KG1 (cell line): ENCODE measurements at regions not wholly inside any gene's neighbourhood (a gene's known extent, or its start where the extent isn't known, plus 50 kb on each side); places are given as distances from the start of the nearest gene placed in this dataset.
"Not testable (repeated sequence)": the region's sequence is repeated elsewhere in the genome, so short reads cannot be mapped to it uniquely, and the experiment has no call there.

ENCODE experiments used
- DNase-seq: peaks from one replicate; lab custom pipeline; 2025; lab: John Stamatoyannopoulos, UW

GRCh38 chr3:4149296-4149695 lies 153.9 kb upstream of the SETMAR start:
- DNase-seq, result no peak

DNA sequence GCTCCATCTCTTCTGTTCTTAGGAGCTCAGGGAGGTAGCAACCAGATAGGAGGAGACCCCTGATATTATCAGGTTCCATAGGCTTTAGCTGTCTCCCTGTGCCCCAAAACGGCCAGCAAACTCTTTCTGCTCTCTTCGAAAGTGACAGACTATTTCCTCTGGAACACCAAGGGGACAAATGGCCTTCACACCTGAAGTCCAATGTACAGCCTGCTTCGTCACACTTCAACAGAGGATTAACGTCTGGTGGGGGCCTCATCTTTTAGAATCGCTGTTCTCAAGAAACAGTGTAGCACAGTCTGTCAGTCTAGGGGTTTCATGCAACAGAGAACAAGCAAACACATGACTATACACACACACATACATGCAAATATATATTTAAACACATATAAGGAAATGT lies 152.4 kb upstream of the SETMAR start:
- no peak for DNase-seq

DNA sequence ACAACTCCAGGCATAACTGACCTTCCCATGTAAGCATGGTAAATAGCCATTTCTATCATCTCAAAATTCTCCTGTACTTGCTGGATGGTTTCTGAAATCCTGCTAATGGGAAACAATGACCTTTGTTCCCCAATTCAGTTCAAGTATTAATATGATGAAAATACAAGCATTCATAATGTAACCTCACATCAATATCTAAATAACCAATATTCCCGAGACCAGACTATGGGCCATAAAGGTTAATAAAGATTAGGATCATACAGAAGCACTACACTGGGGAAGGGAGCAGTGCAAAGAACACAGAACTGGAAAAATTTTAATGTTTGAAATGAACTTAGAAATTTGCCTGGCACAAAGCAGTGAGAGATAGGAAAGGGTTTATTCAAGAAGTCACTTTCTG lies 151.3 kb upstream of the SETMAR start:
- DNase-seq, result no peak

DNA sequence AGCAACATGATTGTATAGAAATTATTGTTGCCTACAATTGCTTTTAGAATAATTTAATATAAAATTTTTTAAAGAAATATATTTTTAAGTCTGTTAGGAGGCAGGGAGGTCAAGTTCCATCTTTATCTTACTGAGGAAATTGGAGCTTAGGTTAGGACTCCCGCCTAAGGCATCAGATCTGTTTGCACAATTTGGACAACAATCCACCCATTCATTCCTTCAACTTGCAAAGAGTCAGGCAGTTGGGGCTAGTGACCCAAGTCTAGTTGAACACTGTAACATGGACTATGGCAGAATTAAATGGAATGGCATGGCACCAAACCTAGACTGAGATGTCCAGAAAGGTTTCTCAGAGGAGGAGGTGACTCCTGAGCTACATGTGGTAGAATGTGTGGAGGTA lies 149.4 kb upstream of the SETMAR start:
- no peak for DNase-seq

DNA sequence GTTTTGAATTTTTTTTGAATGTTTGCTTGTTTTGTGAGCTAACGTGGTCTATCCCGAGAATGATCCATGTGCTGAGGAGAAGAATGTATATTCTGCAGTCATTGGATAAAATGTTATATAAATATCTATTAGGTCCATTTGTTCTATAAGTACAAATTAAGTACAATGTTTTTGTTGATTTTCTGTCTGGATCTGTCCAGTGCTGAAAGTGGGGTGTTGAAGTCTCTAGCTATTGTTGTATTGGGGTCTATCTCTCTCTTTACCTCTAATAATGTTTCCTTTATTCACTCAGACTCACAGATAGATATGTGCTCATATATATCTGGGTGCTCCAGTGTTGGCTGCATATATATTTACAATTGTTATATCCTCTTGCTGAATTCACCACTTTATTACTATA lies 144.8 kb upstream of the SETMAR start:
- no peak for DNase-seq

- no peak for DNase-seq
These were observed 141.1 kb upstream of the SETMAR start for GRCh38 chr3:4162096-4162495.

- no peak for DNase-seq
These were observed 140.2 kb upstream of the SETMAR start for GRCh38 chr3:4163011-4163410.

DNA sequence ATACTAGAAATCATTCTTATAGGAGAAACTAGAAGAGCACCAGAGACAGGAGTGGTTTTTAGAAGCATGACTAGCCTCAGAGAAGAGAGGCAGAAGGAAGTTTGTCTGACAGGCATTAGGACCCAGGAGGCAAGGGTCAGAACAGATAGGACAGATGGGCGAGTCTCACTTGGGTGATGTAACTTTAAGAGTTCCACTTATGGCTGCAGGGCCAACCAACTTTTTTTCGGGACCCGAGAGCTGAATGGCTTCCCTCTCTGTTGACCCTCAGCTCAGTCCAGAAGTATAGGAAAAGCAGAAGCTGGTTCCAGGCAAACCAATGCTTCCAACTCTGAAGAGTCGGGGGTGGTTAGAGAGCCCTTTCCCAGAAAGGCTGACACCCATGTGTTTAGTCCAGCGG lies 136.6 kb upstream of the SETMAR start:
- no peak for DNase-seq

DNA sequence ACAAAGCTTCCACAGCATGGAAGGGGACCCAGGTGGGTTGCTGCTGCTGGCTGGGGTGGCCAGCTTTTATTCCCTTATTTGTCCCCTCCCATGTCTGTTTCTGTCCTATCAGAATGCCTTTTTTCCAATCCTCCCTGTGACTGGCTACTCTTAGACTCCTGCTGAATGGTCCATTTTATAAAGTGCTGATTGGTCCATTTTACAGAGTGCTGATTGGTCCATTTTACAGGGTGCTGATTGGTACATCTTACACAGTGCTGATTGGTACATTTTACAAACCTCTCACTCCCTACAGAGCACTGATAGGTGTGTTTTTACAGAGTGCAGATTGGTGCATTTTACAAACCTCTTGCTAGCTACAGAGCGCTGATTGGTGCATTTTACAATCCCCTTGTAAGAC lies 135.9 kb upstream of the SETMAR start:
- not testable (repeated sequence) for DNase-seq

GRCh38 chr3:4174791-4175190 lies 128.4 kb upstream of the SETMAR start:
- no peak for DNase-seq

GRCh38 chr3:4191971-4192370 lies 111.2 kb upstream of the SETMAR start:
- no peak for DNase-seq

- DNase-seq, result no peak
These were observed 108.2 kb upstream of the SETMAR start for GRCh38 chr3:4195006-4195405.

DNA sequence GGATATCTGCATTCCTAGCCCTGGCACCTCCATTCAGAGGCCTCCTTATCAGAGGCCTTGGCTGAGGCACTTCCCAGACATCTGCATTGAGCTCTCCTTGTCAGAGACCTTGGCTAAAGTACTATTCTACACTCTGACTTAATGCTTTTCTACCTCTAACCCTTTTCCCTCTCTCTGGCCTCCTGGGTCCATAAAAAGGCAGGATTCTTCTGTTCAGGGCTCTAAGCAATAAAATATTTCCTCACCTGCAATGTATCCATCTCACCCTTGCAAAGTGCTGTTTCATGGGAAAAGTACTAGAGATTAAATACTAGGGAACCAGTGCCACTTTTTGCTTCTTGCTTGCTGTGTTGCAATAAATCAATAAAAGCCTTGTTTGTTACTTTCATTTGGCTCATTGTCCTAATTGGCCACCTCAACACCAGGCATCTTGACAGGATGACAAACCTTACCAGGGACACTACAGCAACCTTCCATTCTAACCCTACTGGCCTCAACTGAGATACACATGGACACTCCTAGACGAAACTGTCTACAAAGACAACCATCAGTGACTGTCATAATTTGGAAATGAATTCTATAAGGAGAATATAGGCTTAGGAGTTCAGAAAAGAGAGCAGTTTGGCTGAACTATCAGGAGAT lies 106.5 kb upstream of the SETMAR start:
- no peak for DNase-seq

- no peak for DNase-seq
These were observed 105.5 kb upstream of the SETMAR start for GRCh38 chr3:4197670-4198069.

DNA sequence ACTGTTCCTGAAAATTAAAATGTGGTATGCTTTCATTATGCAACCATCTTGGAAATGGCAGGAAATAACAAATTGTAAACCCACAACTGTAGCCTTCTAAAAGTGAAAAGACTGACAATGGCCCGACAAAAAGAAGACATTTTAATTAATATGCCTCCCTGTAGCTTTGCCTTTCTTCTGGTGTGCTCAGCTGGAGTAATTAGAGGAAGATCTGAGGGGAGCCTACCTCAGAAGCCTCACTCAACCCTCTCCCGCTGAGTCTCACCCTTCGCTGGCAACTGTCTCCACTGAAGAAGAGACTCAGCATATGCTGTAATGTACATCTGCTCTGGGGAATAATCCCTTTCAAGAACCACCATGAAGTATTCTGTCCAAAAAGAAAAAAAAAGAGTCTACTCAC lies 104.7 kb upstream of the SETMAR start:
- DNase-seq, result no peak

DNA sequence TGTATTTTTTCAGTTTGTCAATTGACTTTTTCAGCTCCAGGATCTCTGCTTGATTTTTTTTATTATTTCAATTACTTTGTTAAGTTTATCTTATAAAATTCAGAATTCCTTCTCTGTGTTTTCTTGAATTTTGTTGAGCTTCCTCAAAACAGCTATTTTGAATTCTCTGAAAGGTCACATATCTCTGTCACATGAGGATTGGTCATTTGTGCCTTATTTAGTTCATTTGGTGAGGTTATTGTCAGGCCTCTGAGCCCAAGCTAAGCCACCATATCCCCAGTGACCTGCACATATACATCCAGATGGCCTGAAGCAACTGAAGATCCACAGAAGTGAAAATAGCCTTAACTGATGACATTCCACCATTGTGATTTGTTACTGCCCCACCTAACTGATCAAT lies 98.4 kb upstream of the SETMAR start:
- not testable (repeated sequence) for DNase-seq

DNA sequence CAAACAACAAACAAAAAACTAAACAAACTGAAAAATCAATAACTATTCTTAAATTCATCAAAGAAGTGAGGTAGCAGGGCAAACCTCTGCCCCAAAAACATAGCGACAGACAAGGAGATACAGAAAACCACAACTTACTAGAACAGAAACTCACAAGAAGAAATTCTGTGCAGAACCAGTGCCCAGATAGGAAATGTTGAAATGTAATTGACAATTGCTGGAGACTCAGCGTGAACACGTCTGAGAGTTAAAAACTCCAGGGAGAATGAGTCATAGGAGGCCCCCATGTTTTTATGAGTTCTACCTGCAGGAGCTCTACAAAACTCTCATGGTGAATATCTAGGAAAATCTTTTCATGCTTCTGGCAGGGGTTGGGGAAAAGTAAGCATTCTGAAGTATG lies 95.5 kb upstream of the SETMAR start:
- no peak for DNase-seq

DNA sequence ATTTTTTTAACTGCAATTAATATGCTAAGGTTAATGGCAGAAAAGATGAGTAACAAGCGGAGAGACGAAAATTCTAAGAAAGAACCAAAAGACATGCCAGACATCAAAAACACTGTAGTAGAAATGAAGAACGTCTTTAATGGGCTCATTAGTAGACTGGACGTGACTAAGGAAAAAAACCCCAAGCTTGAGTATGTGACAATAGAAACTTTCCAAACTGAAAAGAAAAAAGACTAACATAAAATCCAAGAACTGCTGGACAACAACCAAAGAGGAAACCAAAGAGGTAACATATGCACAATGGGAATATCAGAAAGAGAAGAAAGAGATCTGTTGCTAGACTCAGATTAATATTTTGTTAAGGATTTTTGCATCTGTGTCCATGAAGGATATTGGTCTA lies 94.6 kb upstream of the SETMAR start:
- no peak for DNase-seq

- DNase-seq, result no peak
These were observed 91.6 kb upstream of the SETMAR start for GRCh38 chr3:4211610-4212009.

- not testable (repeated sequence) for DNase-seq
These were observed 89.7 kb upstream of the SETMAR start for GRCh38 chr3:4213420-4213819.

DNA sequence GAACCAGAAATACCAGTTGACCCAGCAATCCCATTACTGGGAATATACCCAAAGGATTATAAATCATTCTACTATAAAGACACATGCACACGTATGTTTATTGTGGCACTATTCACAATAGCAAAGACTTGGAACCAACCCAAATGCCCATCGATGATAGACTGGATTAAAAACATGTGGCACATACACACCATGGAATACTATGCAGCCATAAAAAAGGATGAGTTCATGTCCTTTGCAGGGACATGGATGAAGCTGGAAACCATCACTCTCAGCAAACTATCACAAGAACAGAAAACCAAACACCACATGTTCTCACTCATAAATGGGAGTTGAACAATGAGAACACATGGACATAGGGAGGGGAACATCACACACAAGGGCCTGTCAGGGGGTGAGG lies 86.2 kb upstream of the SETMAR start:
- DNase-seq, result not testable (repeated sequence)

- DNase-seq, result no peak
These were observed 84.5 kb upstream of the SETMAR start for GRCh38 chr3:4218456-4219226.

- no peak for DNase-seq
These were observed 84.0 kb upstream of the SETMAR start for GRCh38 chr3:4219227-4219568.

GRCh38 chr3:4220065-4220464 lies 83.1 kb upstream of the SETMAR start:
- DNase-seq, result no peak
